ENCODE measurements at regions not wholly inside any gene's neighbourhood (a gene's known extent, or its start where the extent isn't known, plus 50 kb on each side); places are given as distances from the start of the nearest gene placed in this dataset.

- TF ChIP-seq, protein P1, sequence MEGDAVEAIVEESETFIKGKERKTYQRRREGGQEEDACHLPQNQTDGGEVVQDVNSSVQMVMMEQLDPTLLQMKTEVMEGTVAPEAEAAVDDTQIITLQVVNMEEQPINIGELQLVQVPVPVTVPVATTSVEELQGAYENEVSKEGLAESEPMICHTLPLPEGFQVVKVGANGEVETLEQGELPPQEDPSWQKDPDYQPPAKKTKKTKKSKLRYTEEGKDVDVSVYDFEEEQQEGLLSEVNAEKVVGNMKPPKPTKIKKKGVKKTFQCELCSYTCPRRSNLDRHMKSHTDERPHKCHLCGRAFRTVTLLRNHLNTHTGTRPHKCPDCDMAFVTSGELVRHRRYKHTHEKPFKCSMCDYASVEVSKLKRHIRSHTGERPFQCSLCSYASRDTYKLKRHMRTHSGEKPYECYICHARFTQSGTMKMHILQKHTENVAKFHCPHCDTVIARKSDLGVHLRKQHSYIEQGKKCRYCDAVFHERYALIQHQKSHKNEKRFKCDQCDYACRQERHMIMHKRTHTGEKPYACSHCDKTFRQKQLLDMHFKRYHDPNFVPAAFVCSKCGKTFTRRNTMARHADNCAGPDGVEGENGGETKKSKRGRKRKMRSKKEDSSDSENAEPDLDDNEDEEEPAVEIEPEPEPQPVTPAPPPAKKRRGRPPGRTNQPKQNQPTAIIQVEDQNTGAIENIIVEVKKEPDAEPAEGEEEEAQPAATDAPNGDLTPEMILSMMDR (IDR thresholded peaks at IDR 0.05): no peak
- TF ChIP-seq POLR2AphosphoS5 (IDR thresholded peaks at IDR 0.05) (no peak), POLR2A (IDR thresholded peaks at IDR 0.05; ENCODE audit: low read depth) (no peak), EP300 (IDR thresholded peaks at IDR 0.05) (no peak)
Observed at GRCh38 chr1:29583727-29584126, 347.4 kb downstream of the PTPRU start.

Measured in esophagus muscularis mucosa (tissue), 4 donors.